Amniotic stem cell (primary cell): ENCODE measurements at regions not wholly inside any gene's neighbourhood (a gene's known extent, or its start where the extent isn't known, plus 50 kb on each side); places are given as distances from the start of the nearest gene placed in this dataset.
"Not testable (repeated sequence)": the region's sequence is repeated elsewhere in the genome, so short reads cannot be mapped to it uniquely, and the experiment has no call there.

Source experiments
- DNase-seq: peaks from one replicate; lab custom pipeline; 2025; lab: John Stamatoyannopoulos, UW

GRCh38 chr2:8424997-8425900, 256.6 kb upstream of the ID2 start:
- DNase-seq = no peak

DNA sequence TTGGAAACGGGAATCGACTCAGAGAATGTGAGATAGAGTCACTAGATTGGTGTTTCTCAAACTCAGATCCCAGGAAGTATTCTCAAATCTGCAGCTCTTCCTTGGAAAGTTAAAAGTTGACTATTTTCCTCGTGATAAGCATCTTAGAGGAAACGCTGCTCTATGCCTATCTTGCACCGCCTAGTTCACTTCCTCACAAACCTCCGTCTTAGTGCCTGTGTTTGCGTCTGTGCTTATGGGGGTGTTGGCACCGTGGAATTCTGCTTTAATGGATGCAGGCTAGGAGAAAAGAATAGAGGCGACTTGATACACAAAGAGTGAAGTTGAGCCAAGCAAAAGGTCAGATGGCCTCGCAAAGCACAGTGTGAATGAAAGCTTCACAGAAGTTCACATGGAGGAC, 255.3 kb upstream of the ID2 start:
- DNase-seq = no peak

- DNase-seq = no peak
Observed at GRCh38 chr2:8427211-8427610, 254.6 kb upstream of the ID2 start.

DNA sequence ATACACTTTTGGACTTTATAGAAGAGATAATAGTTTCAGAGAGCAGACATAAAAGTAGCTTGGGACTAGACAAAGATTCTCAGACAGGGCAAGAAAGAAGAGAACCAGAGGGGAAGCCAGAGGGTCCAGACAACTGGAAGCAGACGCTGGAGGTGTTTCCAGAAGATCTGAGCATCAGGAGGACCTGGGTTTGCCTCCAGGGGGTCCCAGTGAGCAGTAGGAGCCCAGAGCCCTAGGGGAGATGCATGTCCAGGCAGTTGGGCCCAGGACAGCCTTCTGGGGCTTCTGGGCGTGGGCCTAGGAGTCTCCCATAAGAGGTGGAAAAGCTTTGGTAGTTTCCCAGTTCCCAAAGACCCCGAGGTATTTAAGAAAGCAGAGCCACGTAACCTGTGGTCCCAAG, 251.2 kb upstream of the ID2 start:
- no peak for DNase-seq

DNA sequence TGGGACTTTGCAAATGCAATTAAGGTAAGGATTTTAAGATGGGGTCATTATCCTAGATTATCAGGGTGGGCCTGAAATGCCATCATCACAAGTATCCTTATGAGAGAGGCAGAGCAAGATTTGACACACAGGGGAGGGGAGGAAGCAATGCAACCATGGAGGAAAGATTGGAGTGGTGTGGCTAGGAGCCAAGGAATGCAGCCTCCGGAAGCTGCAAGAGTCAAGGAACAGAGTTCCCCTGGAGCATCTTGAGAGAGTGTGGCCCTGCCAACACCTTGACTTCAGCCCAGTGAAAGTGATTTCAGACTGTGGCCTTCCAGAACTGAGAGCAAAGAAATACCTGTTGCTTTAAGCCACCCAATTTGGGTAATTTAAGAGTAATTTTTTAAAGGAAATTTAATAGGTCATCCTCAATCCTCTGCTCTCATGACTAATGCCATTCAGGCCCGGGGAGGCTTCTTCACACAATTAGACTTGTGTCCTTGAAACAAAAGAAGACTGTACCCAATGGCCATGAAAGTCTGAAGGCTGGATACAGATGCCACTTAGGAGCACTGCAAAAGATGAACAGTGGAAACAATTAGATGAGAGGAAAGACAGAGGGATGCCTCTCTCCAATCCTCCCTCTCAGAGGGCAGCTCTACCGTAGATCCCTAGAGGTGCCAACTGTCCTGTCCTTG, 250.3 kb upstream of the ID2 start:
- DNase-seq = no peak

DNA sequence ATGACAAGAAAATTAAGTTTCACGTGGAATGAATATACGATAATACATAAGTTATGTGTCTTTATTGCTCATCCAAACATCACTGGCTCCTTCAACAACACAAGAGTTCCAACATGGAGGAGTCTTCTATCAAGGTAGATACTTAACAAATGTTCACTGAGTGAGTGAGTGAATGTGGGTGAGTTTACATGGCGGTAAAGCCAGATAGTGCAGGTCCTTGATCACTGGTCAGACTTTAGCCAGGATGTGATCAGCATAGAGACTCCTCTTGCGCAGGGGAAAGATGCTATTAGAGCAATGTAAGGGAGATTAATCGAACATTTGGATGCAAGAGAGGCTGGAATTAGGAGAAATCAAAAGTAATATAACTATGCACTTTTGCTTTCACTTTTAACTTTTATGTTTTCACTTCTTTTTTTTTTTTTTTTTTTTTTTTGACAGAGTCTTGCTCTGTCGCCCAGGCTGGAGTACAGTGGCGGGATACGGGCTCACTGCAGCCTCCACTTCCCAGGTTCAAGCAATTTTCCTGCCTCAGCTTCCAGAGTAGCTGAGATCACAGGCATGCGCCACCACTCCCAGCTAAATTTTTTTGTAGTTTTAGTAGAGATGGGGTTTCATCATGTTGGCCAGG, 249.0 kb upstream of the ID2 start:
- DNase-seq = no peak

DNA sequence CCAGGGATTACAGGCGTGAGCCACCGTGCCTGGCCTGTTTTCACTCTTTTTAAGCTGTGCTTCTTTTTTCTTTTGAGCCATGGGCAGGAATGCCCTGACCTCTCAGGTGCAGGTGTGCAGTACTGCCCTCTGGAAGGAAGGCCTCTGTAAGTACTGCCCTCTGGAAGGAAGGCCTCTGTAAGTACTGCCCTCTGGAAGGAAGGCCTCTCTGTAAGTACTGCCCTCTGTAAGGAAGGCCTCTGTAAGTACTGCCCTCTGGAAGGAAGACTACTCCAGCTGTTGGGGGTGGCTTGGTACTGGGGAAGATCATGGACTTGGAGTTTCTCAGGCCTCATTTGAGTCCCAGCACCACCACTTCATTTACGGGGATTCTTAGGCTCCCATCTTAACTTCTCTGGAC, 248.5 kb upstream of the ID2 start:
- DNase-seq = no peak

DNA sequence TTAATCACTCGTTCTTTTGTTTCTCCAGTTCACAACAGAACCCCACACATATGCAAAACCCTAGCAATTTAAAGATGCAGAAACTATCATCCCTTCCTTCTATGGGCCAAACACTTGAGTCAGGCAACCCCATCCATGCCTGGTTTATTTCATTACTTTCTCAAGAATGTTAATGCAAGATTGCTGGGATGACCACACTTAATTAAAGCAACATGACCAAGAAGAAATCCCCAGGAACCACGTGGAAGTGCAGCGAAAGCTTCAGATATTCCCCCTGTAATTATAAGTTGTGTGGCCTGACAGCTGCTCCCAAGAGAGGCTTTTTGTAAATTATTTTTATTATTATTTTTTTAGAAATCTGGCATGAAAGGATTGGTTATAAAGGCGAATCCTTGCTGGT, 246.2 kb upstream of the ID2 start:
- peak; percentile 21 for DNase-seq

- no peak for DNase-seq
Observed at GRCh38 chr2:8436585-8436984, 245.3 kb upstream of the ID2 start.

DNA sequence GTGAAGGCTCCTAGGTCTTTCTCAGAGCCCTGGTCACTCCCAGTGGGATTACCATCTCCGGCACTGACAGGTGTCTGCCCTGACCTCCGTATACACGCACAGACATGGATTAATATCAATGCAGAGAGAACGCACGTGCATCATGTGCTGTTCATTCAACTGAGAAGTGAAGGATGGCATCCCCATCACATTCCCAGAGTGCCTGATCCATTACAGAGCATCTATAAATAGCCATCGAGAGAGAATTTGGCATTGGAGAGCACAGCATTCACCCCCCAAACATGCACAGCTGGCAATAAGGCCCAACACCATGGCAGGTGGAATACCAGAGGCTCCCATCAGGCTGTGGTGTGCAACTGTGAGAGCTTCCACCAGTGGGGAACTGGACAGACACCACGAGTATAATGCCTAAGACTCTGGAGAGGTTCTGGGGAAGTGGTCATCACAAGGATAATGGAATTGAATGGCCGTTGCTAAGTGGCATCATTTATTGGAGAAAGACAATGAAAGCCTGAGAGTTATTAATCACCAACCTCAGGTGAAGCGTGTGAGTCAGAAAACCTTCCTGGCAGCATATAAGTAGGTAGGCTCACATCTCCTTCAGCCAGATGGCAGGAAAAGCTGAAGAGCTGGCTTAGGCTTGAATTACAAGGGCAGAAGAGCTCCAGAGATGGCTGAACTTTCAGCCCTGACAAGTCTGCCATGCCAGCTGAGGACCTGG, 244.5 kb upstream of the ID2 start:
- DNase-seq = no peak

DNA sequence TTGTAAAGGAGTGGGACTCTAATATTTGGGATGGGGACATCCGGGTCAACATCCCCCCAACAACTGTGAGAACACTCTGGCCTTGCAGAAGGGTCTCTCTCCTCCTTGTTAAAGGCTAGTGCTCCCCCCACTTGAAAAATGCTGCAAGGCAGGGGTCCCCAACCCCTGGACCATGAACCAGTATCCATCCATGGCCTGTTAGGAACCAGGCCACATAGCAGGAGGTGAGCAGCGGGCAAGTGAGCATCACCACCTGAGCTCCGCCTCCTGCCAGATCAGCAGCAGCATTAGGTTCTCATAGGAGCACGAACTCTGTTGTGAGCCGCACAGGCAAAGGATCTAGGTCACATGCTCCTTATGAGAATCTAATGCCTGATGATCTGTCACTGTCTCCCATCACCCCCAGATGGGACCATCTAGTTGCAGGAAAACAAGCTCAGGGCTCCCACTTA, 243.9 kb upstream of the ID2 start:
- no peak for DNase-seq

GRCh38 chr2:8438476-8438875, 243.4 kb upstream of the ID2 start:
- no peak for DNase-seq

DNA sequence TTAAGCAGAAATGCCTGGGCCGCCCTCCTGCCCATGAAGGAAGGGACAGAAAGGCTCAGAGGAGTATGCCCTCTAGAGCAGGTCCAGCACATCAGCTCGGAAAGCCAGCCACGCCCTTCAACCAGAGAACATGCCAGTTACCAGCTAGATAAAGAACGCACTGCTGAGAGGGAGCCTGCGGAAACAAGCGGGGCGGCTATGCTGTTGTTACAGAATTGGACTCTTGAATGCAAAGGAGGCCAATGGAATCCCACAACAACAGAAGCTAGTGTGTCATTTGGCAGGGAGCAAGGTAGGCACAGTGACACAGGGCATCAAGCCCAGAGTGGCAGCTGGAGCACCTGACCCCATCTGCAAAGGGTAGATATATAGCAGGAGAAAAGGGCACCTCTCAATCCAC, 242.9 kb upstream of the ID2 start:
- no peak for DNase-seq

GRCh38 chr2:8440029-8440778, 241.7 kb upstream of the ID2 start:
- no peak for DNase-seq

DNA sequence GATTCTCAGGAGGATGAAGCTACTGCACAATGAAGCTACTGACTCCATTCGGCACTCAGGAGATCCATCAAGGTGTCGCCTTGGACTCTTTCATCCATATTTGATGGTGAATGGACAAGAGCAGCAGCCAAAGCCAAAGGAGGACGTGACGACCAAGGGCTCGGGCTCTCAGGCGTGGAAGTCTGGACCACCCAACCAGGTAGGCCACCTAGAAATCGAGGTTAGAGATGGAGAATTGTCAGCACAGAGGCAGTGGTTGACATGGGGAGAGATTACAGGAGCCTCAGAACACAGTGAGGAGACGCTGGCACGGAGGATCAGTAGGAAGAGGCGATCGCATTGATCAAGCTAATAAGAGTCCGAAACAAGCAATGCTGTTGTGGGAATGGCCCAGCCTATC, 240.5 kb upstream of the ID2 start:
- no peak for DNase-seq

DNA sequence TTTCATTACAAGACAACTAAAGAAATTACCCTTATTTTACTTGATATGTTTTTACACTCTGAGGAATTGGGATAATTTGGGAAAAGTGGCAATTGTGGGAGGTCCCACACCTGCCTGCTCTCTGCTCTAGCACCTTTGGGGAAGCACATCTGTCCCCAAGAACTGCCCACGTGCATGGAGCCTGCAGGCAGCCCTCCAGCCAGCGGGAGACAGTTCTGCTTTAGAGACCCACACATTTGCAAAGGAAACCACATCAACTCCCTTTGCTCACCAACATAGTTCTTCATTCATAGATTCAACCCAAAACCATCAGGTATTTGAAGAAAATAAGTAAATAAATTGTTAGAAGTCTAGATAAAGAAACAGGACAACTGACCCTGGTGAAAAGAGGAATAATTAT, 239.9 kb upstream of the ID2 start:
- DNase-seq = no peak

- DNase-seq = no peak
Observed at GRCh38 chr2:8442833-8443486, 238.9 kb upstream of the ID2 start.

DNA sequence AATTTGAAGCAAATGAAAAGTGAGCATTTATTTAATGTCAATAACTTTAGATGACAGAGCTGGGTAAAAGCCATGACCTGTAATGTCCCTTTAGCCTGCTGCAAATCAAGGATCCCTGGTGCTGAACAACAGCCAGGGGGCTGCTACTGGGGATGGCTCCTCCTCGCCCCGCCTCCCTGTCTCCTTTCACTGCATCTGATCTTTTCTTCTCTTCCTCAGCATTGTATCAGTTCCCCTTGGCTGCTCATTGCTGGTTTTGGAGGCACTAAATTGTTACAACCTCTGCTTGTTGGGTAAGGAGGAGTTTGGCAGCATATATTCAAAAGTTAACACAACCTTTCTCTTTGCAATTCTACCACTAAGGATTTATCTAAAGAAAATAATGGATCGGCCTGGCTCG, 236.3 kb upstream of the ID2 start:
- no peak for DNase-seq

GRCh38 chr2:8446751-8447150, 235.1 kb upstream of the ID2 start:
- not testable (repeated sequence) for DNase-seq

DNA sequence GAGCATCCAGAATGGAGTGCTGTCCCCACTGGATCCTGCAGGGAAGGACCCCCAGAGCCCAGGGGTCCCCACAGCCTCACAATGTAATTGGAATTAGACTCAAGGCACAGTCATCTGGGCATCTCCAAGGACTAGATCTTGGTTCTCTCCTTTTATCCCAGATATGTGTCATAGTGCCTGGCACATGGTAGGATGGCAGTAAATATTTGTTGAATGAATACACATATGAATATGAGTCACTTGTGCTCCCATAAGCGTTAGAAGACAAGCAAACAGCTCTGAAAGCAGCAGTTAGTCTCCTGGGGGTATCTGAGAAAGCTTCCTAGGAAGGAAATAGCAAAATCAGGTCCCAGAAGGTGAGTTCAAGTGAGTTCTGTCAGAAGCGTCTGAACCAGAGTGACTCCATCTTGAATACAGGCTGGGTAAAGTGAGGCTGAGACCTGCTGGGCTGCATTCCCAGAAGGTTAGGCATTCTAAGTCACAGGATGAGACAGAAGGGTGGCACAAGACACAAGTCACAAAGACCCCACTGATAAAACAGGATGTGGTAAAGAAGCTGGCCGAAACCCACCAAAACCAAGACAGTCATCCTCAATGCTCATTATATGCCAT, 234.1 kb upstream of the ID2 start:
- peak; percentile 7 for DNase-seq
